NCI-H187 (cell line): ENCODE measurements at regions not wholly inside any gene's neighbourhood (a gene's known extent, or its start where the extent isn't known, plus 50 kb on each side); places are given as distances from the start of the nearest gene placed in this dataset.
"Not testable (repeated sequence)": the region's sequence is repeated elsewhere in the genome, so short reads cannot be mapped to it uniquely, and the experiment has no call there.

ENCODE experiments used
- DNase-seq, 2 experiments: peaks; one replicate each; lab custom pipeline; 2025; lab: John Stamatoyannopoulos, UW

- DNase-seq, result not testable (repeated sequence)
Observed at GRCh38 chr12:131656796-131657195, 54.1 kb upstream of the SFSWAP start.

DNA sequence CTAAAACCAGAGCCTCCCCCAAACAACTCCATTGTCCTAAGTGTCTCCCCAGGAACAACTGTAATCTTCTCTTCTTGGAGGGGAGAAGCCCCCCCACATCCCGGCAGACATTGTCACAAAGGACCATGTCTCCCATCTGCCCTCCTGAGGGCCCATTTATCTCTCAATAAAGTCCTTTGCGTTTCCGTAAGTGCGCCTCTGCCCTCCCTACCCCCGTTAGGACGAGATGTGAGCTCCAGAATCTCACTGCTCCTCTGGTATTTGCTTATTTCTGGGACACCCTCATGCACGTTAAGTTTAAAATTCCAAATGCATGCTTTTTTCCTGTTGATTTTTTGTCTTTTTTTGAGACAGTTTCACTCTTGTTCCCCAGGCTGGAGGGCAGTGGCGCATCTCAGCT, 52.3 kb upstream of the SFSWAP start:
- DNase-seq, result not testable (repeated sequence)

GRCh38 chr12:131659484-131659883, 51.4 kb upstream of the SFSWAP start:
- not testable (repeated sequence) for DNase-seq

DNA sequence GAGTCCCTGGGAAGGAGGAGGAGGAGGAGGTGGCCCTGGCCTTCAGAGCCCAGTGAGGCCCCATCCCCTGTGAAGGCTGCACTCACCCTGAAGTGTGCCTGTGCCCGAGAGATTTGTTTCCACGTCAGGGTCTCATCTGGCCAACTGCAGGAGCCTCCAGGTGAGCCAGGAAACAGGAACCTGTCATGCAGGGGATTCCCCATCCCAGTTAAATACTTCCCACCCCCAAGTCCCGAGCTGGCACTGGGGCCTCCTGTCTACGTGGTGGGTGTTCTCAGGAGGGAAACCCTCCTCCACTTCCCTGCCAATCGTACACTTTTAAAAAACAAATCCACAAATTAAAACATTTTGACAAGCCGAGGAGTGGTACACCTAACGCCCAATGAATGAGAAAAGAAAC, 50.9 kb upstream of the SFSWAP start:
- not testable (repeated sequence) for DNase-seq

DNA sequence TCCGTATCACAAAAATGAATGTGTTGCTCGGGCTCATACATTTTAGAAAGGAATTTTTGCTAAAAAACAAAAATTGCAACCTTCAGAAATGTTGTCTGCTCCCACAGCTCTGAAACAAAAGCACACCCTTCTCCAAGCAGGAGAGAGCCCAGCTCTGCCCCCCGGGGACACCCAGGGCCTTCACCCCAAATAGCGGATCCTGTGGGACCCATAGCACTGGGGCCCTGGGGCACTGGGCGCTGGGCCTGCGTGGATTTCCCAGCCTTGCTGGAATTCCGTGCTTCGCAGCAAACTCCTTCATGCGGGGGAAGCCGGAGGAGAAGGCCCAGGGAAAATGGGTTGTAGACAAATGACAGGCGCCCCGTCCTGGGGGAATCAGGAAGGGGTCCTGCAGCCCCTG, 50.5 kb upstream of the SFSWAP start:
- not testable (repeated sequence) for DNase-seq
